HG03060 (cell line): ENCODE measurements at regions not wholly inside any gene's neighbourhood (a gene's known extent, or its start where the extent isn't known, plus 50 kb on each side); places are given as distances from the start of the nearest gene placed in this dataset.

Experiments used
- ATAC-seq: cut with Tn5 transposase; IDR thresholded peaks from one replicate; pipeline ENCODE4 v1.9.1; 2021; ENCODE audit warnings: low read depth, moderate number of reproducible peaks; ENCODE audit not compliant: unreplicated experiment

GRCh38 chr4:177568931-177569330 lies 126.7 kb upstream of the AGA start:
- ATAC-seq = no peak

- no peak for ATAC-seq
Measured at GRCh38 chr4:177569434-177569833, 127.2 kb upstream of the AGA start.

DNA sequence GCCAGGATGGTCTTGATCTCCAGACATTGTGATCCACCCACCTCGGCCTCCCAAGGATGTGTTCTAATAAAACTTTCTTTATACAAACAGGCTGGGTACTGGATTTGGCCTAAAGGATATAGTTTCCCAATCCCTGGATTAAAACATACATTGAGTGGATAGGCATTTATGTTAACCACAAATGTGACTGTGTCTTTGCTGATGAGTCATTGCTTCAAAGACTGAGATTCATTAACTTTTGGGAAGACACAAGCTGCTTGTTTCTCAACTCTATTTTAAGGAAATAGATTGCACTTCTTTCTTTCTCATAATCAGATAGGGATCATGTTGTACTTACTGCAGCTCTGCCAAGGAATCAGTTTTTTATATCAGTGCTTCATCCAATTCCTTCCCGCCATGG lies 131.3 kb upstream of the AGA start:
- no peak for ATAC-seq

- no peak for ATAC-seq
Measured at GRCh38 chr4:177574446-177574845, 132.2 kb upstream of the AGA start.

DNA sequence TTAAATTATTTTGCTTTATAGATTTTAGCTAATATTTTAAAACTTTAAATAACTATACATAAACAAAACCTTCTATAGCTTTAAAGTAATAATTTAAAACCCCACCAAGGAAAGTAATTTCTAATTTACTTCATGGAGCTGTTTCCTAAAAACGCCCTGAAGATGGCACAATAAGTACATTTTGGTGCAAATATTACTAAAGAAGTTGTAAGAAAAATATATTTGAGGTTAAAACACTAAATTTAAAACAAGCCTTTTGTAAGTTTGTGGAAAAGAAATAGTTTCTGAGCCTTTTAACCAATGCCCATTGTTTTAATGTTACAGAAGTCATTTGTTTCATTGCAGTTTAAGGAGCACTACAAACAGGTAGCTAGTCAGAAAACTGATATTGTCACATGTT lies 137.4 kb upstream of the AGA start:
- no peak for ATAC-seq

DNA sequence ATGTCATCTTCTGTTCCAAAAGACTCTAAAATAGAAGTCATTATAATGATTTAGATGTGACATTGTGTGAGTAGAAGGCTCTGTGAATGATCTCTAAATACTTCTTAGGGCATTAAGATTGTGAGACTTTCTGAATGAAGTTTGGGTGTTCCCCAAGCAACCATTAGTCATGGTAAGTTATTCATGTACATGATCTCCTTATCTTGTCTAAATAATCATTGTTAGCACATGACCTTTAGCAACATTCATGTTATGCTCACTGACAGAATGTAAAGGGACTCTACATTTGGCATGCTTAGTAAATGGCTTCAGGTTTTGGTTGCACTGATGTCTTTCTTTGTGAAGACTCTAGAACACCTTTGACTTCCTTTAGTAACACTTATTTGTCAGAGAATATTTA lies 140.8 kb upstream of the AGA start:
- ATAC-seq = no peak

DNA sequence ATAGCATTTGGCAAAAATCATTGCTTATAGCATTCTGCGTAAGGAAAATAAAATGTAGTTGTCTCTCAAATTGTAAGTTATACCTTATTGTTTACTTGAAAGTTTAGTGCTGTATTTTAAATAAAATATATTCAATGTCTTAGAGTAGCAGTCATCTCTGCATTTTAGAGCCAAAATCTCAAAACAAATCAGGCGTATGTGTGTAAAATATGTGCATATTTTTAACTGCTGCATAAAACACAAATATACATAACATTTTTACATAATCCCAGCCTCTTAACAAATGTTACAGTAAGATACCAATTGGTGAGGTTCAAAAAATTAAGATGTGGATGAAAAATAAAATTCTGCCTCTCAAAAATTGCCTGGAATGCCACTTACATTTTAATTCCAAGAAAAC lies 145.8 kb upstream of the AGA start:
- no peak for ATAC-seq

DNA sequence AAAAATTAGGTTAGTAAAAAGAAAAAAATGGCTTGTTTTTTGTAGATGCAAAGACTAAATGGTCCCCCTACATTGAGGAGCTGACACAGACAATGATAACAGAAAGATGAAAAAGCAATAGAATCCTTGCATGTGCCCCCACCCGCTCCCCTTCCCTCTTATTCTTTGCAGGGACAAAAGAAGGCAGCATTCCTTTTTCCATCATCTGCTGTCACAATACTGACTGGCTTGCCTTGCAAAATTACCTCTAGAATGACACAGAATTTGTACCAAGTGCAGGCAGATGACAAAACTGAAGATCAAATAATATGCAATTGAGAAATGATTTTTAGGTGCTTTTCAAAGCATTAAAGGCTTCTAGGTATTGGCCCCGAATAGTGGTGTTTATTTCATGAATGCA lies 153.1 kb upstream of the AGA start:
- ATAC-seq = no peak

DNA sequence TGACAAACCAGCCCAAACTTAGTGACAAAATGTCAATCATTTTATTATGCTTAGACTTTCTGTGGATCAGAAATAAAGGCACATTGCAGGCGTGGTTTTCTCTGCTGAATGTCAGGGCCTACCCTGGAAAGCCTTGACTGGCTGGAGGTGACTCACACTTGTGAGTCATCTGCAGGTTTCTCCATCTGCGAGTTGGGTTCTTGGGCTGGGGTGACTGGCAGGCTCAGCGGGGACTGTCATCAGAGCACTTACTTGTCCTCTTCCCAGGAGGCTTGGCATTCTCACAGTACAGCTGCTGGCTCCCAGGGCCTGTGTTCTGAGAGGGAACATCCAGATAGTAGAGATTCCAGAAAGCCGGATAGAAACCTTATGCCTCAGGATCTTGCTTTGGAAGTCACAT lies 153.8 kb upstream of the AGA start:
- ATAC-seq = no peak

DNA sequence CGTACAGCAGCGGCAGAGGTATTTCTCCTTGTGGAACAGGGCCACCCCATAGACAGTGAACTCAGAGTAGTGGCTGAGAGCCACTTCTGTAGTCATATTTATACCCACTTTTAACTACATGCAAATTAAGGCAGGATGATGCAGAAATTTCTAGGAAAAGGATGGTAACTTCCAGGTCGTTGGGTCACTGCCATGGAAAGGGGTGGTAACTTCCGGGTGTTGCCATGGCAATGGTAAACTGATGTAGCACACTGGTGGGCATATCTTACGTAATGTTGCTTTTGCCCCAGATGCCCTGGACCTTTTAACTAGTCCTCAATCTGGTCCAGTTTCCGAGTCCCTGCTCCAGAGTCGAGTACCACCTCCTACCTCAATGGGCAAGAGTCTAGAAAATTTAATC lies 154.8 kb upstream of the AGA start:
- no peak for ATAC-seq

DNA sequence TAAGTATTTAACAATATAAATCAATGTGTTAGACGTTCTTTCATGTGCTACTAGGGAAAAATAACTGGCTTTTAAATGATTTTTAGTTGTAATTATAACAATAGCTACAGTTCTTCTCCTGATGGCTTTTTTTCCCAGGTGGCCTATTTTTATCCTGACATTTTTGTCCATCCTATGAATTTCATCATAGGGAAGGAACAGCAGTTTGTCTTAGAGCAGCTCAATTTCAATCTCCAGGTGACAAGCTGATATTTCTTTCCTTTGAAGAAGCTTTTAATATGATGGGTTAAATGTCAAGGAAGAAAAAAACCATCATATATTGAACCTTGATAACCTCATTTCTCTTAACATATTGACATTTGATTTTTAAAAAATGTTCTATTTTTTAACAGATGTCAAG lies 163.0 kb upstream of the AGA start:
- no peak for ATAC-seq

DNA sequence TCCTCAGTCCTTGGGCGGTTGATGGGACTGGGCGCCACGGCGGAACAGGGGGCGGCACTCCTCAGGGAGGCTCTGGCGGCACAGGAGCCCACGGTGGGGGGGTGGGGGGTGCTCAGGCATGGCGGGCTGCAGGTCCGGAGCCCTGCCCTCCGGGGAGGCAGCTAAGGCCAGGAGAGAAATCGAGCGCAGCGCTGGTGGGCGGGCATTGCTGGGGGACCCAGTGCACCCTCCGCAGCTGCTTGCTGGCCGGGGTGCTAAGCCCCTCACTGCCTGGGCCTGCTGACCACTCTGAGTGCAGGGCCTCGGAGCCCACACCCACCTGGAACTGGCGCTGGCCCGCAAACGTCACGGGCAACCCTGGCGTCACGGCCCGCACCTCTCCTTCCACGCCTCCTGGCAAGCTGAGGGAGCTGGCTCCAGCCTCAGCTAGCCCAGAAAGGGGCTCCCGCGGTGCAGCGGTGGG lies 164.9 kb upstream of the AGA start:
- no peak for ATAC-seq

- ATAC-seq = no peak
Measured at GRCh38 chr4:177611974-177612664, 169.9 kb upstream of the AGA start.

DNA sequence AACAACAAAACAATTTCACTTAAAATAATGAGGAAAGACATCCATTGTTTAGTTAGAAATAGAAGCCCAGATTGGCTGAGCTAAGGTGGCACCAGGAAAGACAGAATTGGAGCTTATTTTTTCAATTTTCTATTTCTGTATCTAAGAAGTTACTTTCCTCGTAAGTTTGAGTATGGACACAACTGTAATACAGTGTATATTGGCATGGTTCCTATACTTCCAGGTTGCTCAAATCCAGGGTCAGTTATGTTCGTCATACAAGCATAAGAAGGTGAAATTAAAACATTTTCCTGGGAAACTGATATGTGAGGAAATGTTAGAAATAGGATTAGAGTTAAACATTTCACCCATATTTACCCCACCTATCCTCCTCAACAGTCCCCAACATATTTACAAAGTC lies 170.4 kb upstream of the AGA start:
- no peak for ATAC-seq

GRCh38 chr4:177632481-177632880 lies 190.2 kb upstream of the AGA start:
- no peak for ATAC-seq

- no peak for ATAC-seq
Measured at GRCh38 chr4:177638871-177639270, 196.6 kb upstream of the AGA start.

GRCh38 chr4:177640864-177641263 lies 198.6 kb upstream of the AGA start:
- no peak for ATAC-seq

DNA sequence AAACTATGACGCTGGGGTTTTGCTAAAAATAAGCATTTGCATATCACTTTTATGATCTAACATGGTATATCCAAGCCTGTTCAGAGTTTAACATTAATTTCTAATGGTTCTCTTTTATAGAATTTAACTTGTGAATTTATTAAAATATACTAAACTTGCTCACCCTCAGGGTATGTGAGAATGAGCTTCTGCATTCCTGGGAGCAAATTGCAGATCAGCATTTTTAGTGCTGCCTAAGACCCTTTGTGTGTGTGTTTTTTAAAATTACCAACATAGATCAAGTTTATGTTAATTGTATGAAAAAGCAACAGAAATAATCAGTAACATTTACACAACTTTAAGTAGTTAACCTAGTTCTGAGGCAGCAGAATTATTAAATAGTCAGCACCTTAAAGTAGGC lies 218.0 kb upstream of the AGA start:
- ATAC-seq = no peak

DNA sequence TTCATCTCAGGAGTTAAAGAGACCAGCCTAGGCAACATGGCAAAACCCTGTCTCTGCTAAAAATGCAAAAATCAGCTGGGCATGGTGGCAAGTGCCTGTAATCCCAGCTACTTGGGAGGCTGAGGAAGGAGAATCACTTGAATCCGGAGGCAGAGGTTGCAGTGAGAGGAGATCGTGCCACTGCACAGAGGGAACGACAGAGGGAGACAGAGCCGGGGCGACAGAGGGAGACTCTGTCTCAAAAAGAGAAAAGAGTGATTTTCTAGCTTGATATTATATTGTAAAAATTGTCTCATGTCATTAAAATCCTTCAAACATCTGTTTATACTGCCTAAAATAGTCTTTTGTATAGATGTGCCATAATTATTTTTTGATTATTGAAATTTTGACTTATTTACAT lies 225.4 kb upstream of the AGA start:
- no peak for ATAC-seq

DNA sequence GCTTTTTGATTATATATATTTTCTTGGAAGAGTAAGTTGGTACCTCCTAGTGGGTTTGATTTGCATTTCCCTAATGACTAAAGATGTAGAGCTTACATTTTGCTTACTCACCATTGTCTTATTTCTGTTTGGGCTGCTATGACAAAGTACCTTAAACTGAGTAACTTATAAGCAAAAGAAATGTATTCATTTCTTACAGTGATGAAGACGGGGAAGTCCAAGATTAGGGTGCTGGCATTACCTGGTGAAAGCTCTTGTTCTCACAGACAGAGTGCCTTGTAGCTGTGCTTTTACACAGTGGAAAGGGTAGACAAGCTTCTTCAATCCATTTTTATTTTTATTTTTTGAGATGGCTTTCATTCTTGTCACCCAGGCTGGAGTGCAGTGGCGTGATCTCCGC lies 229.2 kb upstream of the AGA start:
- ATAC-seq = no peak

DNA sequence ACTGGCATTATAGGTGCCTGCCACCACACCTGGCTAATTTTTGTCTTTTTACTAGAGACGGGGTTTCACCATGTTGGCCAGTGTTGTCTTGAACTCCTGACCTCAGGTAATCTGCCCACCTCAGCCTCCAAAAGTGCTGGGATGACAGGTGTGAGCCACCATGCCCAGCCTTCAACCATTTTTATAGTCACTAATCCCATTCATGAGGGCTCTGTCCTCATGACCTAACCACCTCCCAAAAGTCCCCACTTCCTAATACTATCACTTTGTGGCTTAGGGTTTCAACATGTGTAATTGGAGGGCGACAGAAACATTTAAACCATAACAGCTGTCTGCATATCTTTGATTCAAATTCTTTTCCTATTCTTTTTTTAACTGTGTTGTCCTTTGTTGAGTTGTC lies 229.6 kb upstream of the AGA start:
- ATAC-seq = no peak

DNA sequence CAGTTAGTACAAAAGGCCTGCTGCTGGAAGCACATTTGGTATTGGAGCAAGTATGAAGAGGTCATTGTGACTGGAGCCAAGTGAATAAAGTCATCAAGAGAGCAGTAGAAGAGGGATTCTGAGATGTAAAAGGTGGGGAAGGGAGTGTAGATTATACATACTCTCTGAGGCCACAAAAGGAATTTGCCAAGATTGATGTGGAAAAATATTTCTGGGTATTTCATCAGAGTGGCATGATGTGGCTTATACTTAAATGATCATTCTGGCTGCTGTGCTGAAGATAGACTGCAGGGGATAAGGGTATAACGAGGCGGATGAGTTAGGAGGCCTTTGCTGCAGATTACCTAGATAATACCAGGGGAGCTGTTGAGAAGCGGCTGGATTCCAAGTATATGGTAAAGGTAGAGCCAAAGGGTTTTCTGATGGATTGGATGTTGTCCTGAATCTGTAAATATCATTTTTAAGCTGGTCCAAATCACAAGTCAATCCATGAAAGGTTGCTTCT lies 231.8 kb upstream of the AGA start:
- ATAC-seq = no peak

DNA sequence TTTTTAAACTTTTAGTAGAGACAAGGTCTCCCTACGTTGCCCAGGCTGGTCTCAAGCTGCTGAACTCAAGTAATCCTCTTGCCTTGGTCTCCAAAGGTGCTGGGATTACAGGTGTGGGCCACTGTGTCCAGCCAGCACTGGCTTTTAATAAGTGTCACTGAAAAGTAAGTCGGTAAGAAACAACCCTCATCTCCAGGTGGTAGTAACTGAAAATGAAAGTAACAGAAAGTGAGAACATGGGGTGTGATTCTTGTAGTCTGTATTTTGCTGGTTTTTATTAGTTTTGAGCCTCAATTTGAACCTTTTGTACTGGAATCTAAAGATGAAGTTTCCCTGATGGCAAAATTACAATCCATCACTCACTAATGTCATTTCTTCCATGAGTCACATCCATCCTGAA lies 238.1 kb upstream of the AGA start:
- no peak for ATAC-seq
